Body of pancreas (tissue), 4 donors: ENCODE measurements at regions not wholly inside any gene's neighbourhood (a gene's known extent, or its start where the extent isn't known, plus 50 kb on each side); places are given as distances from the start of the nearest gene placed in this dataset.

Experiments used
- POLR2A ChIP-seq, 3 donors: fragments of 450-650 bp; IDR thresholded peaks; one replicate each; pipeline ENCODE4 v1.6.1; 2016; ENCODE audit warnings: antibody characterized with exemption in 3 of 3, mild to moderate bottlenecking in 2 of 3
- TF ChIP-seq, protein P1 (sequence below), 7 experiments: fragments of 450-650 bp in 4 of 7; fragments of 200-600 bp in 3 of 7; sonication (generic) in 3 of 7; IDR thresholded peaks; one replicate each; pipeline ENCODE4 v1.5.1; 2016 to 2019; ENCODE audit warnings: antibody characterized with exemption in 7 of 7

DNA sequence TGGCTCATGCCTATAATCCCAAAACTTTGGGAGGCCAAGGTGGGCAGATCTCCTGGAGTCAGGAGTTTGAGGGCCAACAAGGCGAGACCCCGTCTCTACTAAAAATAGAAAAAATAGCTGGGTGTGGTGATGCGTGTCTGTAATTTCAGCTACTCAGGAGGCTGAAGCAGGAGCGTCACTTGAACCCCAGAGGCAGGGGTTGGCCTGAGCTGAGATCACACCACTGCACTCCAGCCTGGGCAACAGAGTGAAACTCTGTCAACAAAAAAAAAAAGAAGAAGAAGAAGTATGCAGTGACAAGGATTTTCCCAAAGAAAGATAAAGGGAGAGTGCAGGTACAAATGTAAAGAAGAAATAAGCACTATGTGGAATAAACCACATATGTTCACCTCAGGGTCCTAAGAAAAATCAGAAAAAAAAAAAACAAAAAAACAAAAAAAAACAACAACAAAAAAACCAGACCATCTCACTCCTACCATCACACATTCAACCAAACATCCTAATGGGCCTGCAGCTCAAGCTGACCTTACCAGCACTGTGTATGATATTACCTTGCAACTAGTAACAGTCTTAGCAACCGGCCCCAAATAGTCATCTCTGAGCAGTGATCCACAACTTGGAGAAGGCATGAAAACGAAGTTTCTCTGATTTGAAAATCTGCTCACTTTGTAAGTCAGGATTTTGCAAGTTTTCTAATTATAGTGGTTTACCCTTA lies 296.7 kb upstream of the PROK2 start:
- TF ChIP-seq, protein P1, sequence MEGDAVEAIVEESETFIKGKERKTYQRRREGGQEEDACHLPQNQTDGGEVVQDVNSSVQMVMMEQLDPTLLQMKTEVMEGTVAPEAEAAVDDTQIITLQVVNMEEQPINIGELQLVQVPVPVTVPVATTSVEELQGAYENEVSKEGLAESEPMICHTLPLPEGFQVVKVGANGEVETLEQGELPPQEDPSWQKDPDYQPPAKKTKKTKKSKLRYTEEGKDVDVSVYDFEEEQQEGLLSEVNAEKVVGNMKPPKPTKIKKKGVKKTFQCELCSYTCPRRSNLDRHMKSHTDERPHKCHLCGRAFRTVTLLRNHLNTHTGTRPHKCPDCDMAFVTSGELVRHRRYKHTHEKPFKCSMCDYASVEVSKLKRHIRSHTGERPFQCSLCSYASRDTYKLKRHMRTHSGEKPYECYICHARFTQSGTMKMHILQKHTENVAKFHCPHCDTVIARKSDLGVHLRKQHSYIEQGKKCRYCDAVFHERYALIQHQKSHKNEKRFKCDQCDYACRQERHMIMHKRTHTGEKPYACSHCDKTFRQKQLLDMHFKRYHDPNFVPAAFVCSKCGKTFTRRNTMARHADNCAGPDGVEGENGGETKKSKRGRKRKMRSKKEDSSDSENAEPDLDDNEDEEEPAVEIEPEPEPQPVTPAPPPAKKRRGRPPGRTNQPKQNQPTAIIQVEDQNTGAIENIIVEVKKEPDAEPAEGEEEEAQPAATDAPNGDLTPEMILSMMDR (IDR thresholded peaks at IDR 0.05): no peak
- no peak for TF ChIP-seq POLR2A (IDR thresholded peaks at IDR 0.05)
